ENCODE measurements at regions not wholly inside any gene's neighbourhood (a gene's known extent, or its start where the extent isn't known, plus 50 kb on each side); places are given as distances from the start of the nearest gene placed in this dataset.

DNA sequence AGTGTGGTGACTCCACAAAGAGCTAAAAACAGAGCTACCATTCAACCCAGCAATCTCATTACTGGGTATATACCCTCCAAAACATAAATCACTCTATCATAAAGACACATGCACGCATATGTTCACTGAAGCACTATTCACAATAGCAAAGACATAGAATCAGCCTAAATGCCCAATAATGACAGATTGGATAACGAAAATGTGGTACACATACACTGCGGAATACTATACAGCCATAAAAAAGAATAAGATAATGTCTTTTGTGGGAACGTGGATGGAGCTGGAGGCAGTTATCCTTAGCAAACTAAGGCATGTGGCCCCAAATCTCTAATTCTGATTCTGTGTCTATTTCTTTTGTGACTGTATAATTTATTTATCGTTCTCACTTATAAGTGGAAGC lies 89.0 kb upstream of the PRNP start:
- TF ChIP-seq POLR2AphosphoS5 (IDR thresholded peaks at IDR 0.05; ENCODE audit: low read depth, low read length) (no peak), CTCF (IDR thresholded peaks at IDR 0.05) (no peak), JUND (IDR thresholded peaks at IDR 0.05) (no peak), TCF12 (IDR thresholded peaks at IDR 0.05) (no peak), RFX5 (IDR thresholded peaks at IDR 0.05; ENCODE audit: low read length) (no peak), USF2 (IDR thresholded peaks at IDR 0.05; ENCODE audit: borderline replicate concordance, low read depth, low read length) (no peak), EP300 (IDR thresholded peaks at IDR 0.05; ENCODE audit: borderline replicate concordance in 1 of 2, low read depth in 1 of 2, low read length in 1 of 2) (no peak), FOSL2 (IDR thresholded peaks at IDR 0.05; ENCODE audit: borderline replicate concordance, low read depth) (no peak), RXRA (IDR thresholded peaks at IDR 0.05; ENCODE audit: borderline replicate concordance, low read depth) (no peak), ELF1 (IDR thresholded peaks at IDR 0.05) (no peak), RCOR1 (IDR thresholded peaks at IDR 0.05; ENCODE audit: low read length) (no peak), GATA2 (CRISPR knock-in tag; IDR thresholded peaks at IDR 0.05) (no peak)
- TF ChIP-seq, protein P1, sequence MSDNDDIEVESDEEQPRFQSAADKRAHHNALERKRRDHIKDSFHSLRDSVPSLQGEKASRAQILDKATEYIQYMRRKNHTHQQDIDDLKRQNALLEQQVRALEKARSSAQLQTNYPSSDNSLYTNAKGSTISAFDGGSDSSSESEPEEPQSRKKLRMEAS (IDR thresholded peaks at IDR 0.05; ENCODE audit: low read depth) = no peak

All from SK-N-SH (cell line).